ENCODE measurements at regions not wholly inside any gene's neighbourhood (a gene's known extent, or its start where the extent isn't known, plus 50 kb on each side); places are given as distances from the start of the nearest gene placed in this dataset.

GRCh38 chr9:120303519-120303918 lies 276.4 kb downstream of the CDK5RAP2 start:
- no peak for FAIRE-seq
- no peak overlapping the region for H3K4me3 ChIP-seq
- no peak for TF ChIP-seq HES2 (IDR thresholded peaks at IDR 0.05)
- TF ChIP-seq, protein P1, sequence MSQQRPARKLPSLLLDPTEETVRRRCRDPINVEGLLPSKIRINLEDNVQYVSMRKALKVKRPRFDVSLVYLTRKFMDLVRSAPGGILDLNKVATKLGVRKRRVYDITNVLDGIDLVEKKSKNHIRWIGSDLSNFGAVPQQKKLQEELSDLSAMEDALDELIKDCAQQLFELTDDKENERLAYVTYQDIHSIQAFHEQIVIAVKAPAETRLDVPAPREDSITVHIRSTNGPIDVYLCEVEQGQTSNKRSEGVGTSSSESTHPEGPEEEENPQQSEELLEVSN (IDR thresholded peaks at IDR 0.05; ENCODE audit: borderline replicate concordance, low read depth): no peak
- no peak for TF ChIP-seq POLR2AphosphoS2 (conservative IDR thresholded peaks at IDR 0.05; ENCODE audit: low read length)
- no peak for TF ChIP-seq RARB (CRISPR knock-in tag; IDR thresholded peaks at IDR 0.05)
- TF ChIP-seq ZNF302 (CRISPR knock-in tag; IDR thresholded peaks at IDR 0.05): no peak
- no peak for TF ChIP-seq RFX5 (IDR thresholded peaks at IDR 0.05)
- TF ChIP-seq HEYL (CRISPR knock-in tag; IDR thresholded peaks at IDR 0.05): no peak
- TF ChIP-seq FOXS1 (CRISPR knock-in tag; IDR thresholded peaks at IDR 0.05): no peak
- TF ChIP-seq EP300 (IDR thresholded peaks at IDR 0.05): no peak
- no peak for TF ChIP-seq CBX8 (IDR thresholded peaks at IDR 0.05)
- no peak for TF ChIP-seq SREBF2 (IDR thresholded peaks at IDR 0.05)
- TF ChIP-seq HDAC2 (IDR thresholded peaks at IDR 0.05): no peak
- TF ChIP-seq, protein P2, sequence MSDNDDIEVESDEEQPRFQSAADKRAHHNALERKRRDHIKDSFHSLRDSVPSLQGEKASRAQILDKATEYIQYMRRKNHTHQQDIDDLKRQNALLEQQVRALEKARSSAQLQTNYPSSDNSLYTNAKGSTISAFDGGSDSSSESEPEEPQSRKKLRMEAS (IDR thresholded peaks at IDR 0.05): no peak
- no peak for TF ChIP-seq KDM5A (IDR thresholded peaks at IDR 0.05)
- TF ChIP-seq PBX3 (IDR thresholded peaks at IDR 0.05): no peak
- TF ChIP-seq ESRRA (IDR thresholded peaks at IDR 0.05; ENCODE audit: borderline replicate concordance, low read length): no peak
- no peak for TF ChIP-seq USF2 (IDR thresholded peaks at IDR 0.05)
- no peak for TF ChIP-seq SMC3 (IDR thresholded peaks at IDR 0.05)
- ChIA-PET CTCF (interaction anchor here (1.4 kb wide), 1 partner anchor 9 kb away, joined by 3 read pairs; no protein-coding TSS in a partner anchor), POLR2A (no interaction called here)
- H3K9me3 ChIP-seq: no peaks in the 10 kb centered on the region
- WGBS (ENCODE audit: missing lambda C conversion rate): 3% methylated on average over 4 of the region's 4 CpGs
- ATAC-seq: no peak; a peak in 1 of 6 replicates
- no peak overlapping the region for H3K27ac ChIP-seq
- DNase-seq (ENCODE audit: low read depth in 1 of 2, low spot score in 1 of 2): no peak
- no peaks in the 10 kb centered on the region for H3K4me1 ChIP-seq
- H3K4me2 ChIP-seq: no peak overlapping the region

- TF ChIP-seq HOXB5 (CRISPR knock-in tag; IDR thresholded peaks at IDR 0.05) (no peak), CEBPB (IDR thresholded peaks at IDR 0.05) (peak in 1 of 2 experiments; percentile 15; a peak in 1 of 4 replicates), KDM1A (IDR thresholded peaks at IDR 0.05; ENCODE audit: low read depth) (no peak), RAD21 (conservative IDR thresholded peaks at IDR 0.05 in 1 of 2, IDR thresholded peaks at IDR 0.05 in 1 of 2) (peak in 1 of 2 experiments; percentile 21; a peak in 2 of 5 replicates), CHD2 (IDR thresholded peaks at IDR 0.05; ENCODE audit: low read length, partially characterized antibody) (no peak), MAZ (IDR thresholded peaks at IDR 0.05; ENCODE audit: borderline replicate concordance, low read depth, low read length) (no peak), HES2 (IDR thresholded peaks at IDR 0.05) (no peak), MYC (IDR thresholded peaks at IDR 0.05; ENCODE audit: borderline replicate concordance, low read length) (no peak), TP53 (CRISPR knock-in tag; IDR thresholded peaks at IDR 0.05) (no peak), ATOH8 (CRISPR knock-in tag; IDR thresholded peaks at IDR 0.05; ENCODE audit: low read depth) (no peak), USF2 (IDR thresholded peaks at IDR 0.05) (no peak), EHMT2 (IDR thresholded peaks at IDR 0.05; ENCODE audit: low read depth) (no peak), JUNB (IDR thresholded peaks at IDR 0.05) (no peak), HDAC2 (IDR thresholded peaks at IDR 0.05) (no peak)
- TF ChIP-seq, protein P3, sequence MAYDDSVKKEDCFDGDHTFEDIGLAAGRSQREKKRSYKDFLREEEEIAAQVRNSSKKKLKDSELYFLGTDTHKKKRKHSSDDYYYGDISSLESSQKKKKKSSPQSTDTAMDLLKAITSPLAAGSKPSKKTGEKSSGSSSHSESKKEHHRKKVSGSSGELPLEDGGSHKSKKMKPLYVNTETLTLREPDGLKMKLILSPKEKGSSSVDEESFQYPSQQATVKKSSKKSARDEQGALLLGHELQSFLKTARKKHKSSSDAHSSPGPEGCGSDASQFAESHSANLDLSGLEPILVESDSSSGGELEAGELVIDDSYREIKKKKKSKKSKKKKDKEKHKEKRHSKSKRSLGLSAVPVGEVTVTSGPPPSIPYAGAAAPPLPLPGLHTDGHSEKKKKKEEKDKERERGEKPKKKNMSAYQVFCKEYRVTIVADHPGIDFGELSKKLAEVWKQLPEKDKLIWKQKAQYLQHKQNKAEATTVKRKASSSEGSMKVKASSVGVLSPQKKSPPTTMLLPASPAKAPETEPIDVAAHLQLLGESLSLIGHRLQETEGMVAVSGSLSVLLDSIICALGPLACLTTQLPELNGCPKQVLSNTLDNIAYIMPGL (CRISPR knock-in tag; IDR thresholded peaks at IDR 0.05; ENCODE audit: borderline replicate concordance): no peak
- TF ChIP-seq, protein P4, sequence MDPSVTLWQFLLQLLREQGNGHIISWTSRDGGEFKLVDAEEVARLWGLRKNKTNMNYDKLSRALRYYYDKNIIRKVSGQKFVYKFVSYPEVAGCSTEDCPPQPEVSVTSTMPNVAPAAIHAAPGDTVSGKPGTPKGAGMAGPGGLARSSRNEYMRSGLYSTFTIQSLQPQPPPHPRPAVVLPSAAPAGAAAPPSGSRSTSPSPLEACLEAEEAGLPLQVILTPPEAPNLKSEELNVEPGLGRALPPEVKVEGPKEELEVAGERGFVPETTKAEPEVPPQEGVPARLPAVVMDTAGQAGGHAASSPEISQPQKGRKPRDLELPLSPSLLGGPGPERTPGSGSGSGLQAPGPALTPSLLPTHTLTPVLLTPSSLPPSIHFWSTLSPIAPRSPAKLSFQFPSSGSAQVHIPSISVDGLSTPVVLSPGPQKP (IDR thresholded peaks at IDR 0.05; ENCODE audit: low read depth, low read length): no peak
- 12% methylated on average over 6 of the region's 6 CpGs for whole genome bisulfite sequencing (ENCODE audit: missing lambda C conversion rate)
- H3K27ac ChIP-seq: no peak overlapping the region
- DNase-seq (ENCODE audit: low read depth in 1 of 2, low spot score in 1 of 2) (peak in 1 of 2 experiments; percentile 29), ATAC-seq (peak; percentile 56 to 78; a peak in 4 of 6 replicates), FAIRE-seq (no peak)
- ChIA-PET CTCF (interaction anchor here (1.1 kb wide), 1 partner anchor 178 kb away, joined by 3 read pairs; no protein-coding TSS in a partner anchor), POLR2A (no interaction called here)
- no peaks in the 10 kb centered on the region; the same call in 2 of the 3 replicates for H3K9me3 ChIP-seq
- no peak overlapping the region for H3K4me2 ChIP-seq
- no peak overlapping the region for H3K4me3 ChIP-seq
- no peaks in the 10 kb centered on the region for H3K4me1 ChIP-seq
These were observed 280.2 kb downstream of the CDK5RAP2 start for GRCh38 chr9:120299785-120300184.

Measured in A549 (cell line).